ENCODE measurements at regions not wholly inside any gene's neighbourhood (a gene's known extent, or its start where the extent isn't known, plus 50 kb on each side); places are given as distances from the start of the nearest gene placed in this dataset.

DNA sequence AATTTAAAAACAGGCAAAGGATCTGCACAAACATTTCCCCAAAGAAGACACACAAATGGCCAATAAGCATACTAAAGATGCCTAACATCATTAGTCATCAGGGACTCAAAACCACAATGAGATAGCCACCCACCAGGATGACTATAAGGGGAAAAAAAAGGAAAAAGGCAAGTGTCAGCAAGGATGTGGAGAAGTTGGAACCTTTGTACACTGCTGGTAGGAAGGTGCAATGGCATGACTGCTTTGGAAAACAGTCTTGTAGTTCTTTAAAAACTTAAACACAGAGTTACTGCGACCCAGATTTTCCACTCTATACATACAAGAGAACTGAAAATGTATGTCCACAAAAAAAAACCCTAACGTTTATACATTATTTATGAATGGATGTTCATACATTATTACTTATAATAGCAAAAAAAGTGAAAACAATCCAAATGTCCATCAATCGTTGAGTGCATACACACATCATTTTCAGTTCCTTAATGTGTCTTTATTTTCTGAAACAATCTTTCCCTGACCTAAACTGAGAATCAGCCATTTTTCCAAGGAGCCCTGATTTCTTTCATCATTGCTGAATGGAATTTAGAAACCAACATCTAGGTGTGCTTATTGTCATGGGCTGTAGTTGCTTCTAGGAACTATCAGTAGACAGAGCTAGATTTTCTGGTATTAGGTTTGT, 64.7 kb upstream of the TLK1 start:
- H3K9ac ChIP-seq (ENCODE audit: low read depth in 1 of 2, low read length in 2 of 2), result no peak overlapping the region
- H3K9me3 ChIP-seq (ENCODE audit: control insufficient read depth in 1 of 2, low read length in 2 of 2), result no peaks in the 10 kb centered on the region
- no peaks in the 10 kb centered on the region for H3K27me3 ChIP-seq (ENCODE audit: control insufficient read depth in 1 of 2, insufficient read depth in 2 of 2, low read length in 2 of 2)
- H3K27ac ChIP-seq (ENCODE audit: low read depth, low read length), result no peak overlapping the region
- H3K4me1 ChIP-seq (ENCODE audit: control insufficient read depth in 1 of 2, insufficient read depth in 2 of 2, low read length in 2 of 2), result no peaks in the 10 kb centered on the region
- no peak overlapping the region for H3K4me3 ChIP-seq (ENCODE audit: low read depth in 1 of 2, low read length in 2 of 2)
- H3K36me3 ChIP-seq (ENCODE audit: control insufficient read depth in 1 of 2, insufficient read depth in 2 of 2, low read length in 2 of 2), result no peaks in the 10 kb centered on the region

DNA sequence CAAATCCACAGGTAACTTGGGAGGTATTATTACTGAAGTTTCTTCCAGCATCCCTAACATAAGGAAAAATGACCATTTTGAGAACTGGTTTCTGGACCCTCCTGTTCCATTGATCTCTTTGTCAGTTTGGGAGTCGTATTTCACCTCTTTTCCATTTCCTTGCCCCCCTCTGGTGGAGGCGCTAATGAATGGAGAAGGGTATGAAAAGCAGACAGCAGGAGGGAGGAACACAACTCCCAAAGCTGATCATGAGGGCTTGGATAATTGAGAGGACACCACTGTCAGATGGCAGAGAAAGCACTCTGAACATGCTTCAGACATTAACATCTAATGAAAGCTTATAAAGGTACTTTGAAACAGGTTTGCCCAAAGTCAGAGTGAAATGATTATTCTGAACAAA, 56.6 kb upstream of the TLK1 start:
- H3K27ac ChIP-seq (ENCODE audit: low read depth, low read length), result no peak overlapping the region
- H3K4me1 ChIP-seq (ENCODE audit: control insufficient read depth in 1 of 2, insufficient read depth in 2 of 2, low read length in 2 of 2), result no peaks in the 10 kb centered on the region
- H3K36me3 ChIP-seq (ENCODE audit: control insufficient read depth in 1 of 2, insufficient read depth in 2 of 2, low read length in 2 of 2), result no peaks in the 10 kb centered on the region
- no peaks in the 10 kb centered on the region for H3K27me3 ChIP-seq (ENCODE audit: control insufficient read depth in 1 of 2, insufficient read depth in 2 of 2, low read length in 2 of 2)
- H3K4me3 ChIP-seq (ENCODE audit: low read depth in 1 of 2, low read length in 2 of 2), result no peak overlapping the region
- H3K9ac ChIP-seq (ENCODE audit: low read depth in 1 of 2, low read length in 2 of 2), result no peak overlapping the region
- H3K9me3 ChIP-seq (ENCODE audit: control insufficient read depth in 1 of 2, low read length in 2 of 2), result peaks cover 4 to 5% of the 10 kb centered on the region in 2 donors

DNA sequence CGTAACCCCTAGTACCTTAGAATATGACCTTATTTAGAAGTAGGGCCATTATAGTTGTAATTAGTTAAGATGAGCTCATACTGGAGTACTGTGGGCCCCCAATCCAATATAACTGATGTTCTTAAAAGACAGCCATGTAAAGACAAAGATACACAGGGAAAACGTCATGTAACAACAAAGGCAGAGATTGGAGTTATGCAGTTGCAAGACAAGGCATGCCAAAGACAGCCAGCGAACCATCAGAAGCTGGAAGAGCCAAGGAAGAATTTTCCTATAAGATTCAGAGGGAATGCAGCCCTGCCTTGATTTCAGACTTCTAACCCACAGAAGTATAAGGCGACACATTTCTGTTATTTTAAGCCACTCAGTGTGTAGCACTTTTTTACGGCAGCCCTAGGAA, 55.9 kb upstream of the TLK1 start:
- Histone ChIP-seq H3K9ac (ENCODE audit: low read depth in 1 of 2, low read length in 2 of 2) (no peak overlapping the region), H3K36me3 (ENCODE audit: control insufficient read depth in 1 of 2, insufficient read depth in 2 of 2, low read length in 2 of 2) (no peaks in the 10 kb centered on the region), H3K27me3 (ENCODE audit: control insufficient read depth in 1 of 2, insufficient read depth in 2 of 2, low read length in 2 of 2) (no peaks in the 10 kb centered on the region), H3K9me3 (ENCODE audit: control insufficient read depth in 1 of 2, low read length in 2 of 2) (peaks cover 4 to 5% of the 10 kb centered on the region in 2 donors), H3K27ac (ENCODE audit: low read depth, low read length) (no peak overlapping the region), H3K4me1 (ENCODE audit: control insufficient read depth in 1 of 2, insufficient read depth in 2 of 2, low read length in 2 of 2) (no peaks in the 10 kb centered on the region), H3K4me3 (ENCODE audit: low read depth in 1 of 2, low read length in 2 of 2) (no peak overlapping the region)

DNA sequence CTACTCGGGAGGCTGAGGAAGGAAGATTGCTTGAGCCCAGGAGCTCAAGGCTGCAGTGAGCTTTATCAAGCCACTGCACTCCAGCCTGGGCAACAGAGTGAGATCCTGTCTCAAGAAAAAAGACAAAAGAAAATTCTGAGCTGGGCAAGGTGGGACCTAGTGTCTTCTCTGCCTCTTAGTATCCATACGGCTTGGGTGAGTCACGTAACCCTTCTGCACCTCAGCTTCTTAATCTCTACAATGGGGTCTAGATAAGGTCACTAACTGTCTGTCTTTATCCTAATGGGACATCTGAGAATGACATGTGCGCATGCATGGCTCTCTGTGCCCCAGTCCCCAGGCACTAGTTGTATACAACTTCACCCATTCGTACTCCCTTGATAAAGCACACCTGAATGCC, 53.4 kb upstream of the TLK1 start:
- Histone ChIP-seq H3K27me3 (ENCODE audit: control insufficient read depth in 1 of 2, insufficient read depth in 2 of 2, low read length in 2 of 2) (no peaks in the 10 kb centered on the region), H3K27ac (ENCODE audit: low read depth, low read length) (no peak overlapping the region), H3K4me3 (ENCODE audit: low read depth in 1 of 2, low read length in 2 of 2) (no peak overlapping the region), H3K9ac (ENCODE audit: low read depth in 1 of 2, low read length in 2 of 2) (no peak overlapping the region), H3K36me3 (ENCODE audit: control insufficient read depth in 1 of 2, insufficient read depth in 2 of 2, low read length in 2 of 2) (no peaks in the 10 kb centered on the region), H3K4me1 (ENCODE audit: control insufficient read depth in 1 of 2, insufficient read depth in 2 of 2, low read length in 2 of 2) (no peaks in the 10 kb centered on the region), H3K9me3 (ENCODE audit: control insufficient read depth in 1 of 2, low read length in 2 of 2) (peaks cover 1 to 2% of the 10 kb centered on the region in 2 donors)

DNA sequence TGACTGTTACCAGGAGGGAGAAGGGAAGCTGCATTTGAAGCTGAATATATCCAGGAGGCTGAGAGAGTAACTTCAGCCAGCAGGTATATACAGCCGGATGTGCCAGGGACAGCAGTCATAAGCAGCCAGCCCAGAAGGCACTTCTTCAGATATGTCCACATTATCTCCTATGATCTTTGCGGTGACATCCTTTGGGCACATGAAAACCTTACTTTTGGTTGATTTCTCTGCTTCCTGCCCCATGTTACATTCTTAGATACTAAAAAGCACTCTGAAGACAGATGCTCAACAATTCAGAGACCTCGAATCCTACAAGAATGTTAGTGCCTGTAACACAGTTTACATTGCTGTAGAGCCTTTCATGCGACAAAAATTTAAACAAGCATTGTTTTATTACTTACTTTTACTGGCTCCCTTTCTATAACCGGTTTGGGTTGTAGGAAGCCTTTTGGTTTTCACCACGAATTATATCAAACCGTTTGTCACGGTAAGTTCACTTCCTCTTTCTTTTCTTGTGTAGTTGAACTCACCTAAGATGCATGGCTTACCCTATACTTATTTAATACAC, 50.3 kb upstream of the TLK1 start:
- H3K36me3 ChIP-seq (ENCODE audit: control insufficient read depth in 1 of 2, insufficient read depth in 2 of 2, low read length in 2 of 2), result no peaks in the 10 kb centered on the region
- no peak overlapping the region for H3K27ac ChIP-seq (ENCODE audit: low read depth, low read length)
- no peaks in the 10 kb centered on the region for H3K4me1 ChIP-seq (ENCODE audit: control insufficient read depth in 1 of 2, insufficient read depth in 2 of 2, low read length in 2 of 2)
- H3K9me3 ChIP-seq (ENCODE audit: control insufficient read depth in 1 of 2, low read length in 2 of 2), result no peaks in the 10 kb centered on the region
- peak overlapping the region in 1 of 2 donors; percentile 11 for H3K9ac ChIP-seq (ENCODE audit: low read depth in 1 of 2, low read length in 2 of 2)
- H3K4me3 ChIP-seq (ENCODE audit: low read depth in 1 of 2, low read length in 2 of 2), result peak overlapping the region in 1 of 2 donors; percentile 7
- H3K27me3 ChIP-seq (ENCODE audit: control insufficient read depth in 1 of 2, insufficient read depth in 2 of 2, low read length in 2 of 2), result no peaks in the 10 kb centered on the region

All from duodenal mucosa (tissue), 2 donors.